SJSA1 (cell line): ENCODE measurements at regions not wholly inside any gene's neighbourhood (a gene's known extent, or its start where the extent isn't known, plus 50 kb on each side); places are given as distances from the start of the nearest gene placed in this dataset.

Source experiments
- DNase-seq, 2 experiments: peaks; one replicate each; pipeline ENCODE4 v3.0.0-alpha.2; 2015 to 2020; ENCODE audit warnings: low spot score in 2 of 2, low read depth in 1 of 2
- H3K27ac ChIP-seq: fragments of 250-450 bp; sonication (Bioruptor Pico); 2 replicates; pipeline ENCODE4 v1.5.1; 2020; ENCODE audit warnings: mild to moderate bottlenecking, moderate library complexity
- H3K27me3 ChIP-seq: fragments of 250-450 bp; sonication (Bioruptor Pico); replicated peaks from 2 replicates; pipeline ENCODE4 v1.5.1; 2020; ENCODE audit warnings: mild to moderate bottlenecking, moderate library complexity
- H3K36me3 ChIP-seq: fragments of 250-450 bp; sonication (Bioruptor Pico); 2 replicates; pipeline ENCODE4 v1.5.1; 2020; ENCODE audit warnings: mild to moderate bottlenecking
- H3K4me1 ChIP-seq: fragments of 250-450 bp; sonication (Bioruptor Pico); replicated peaks from 2 replicates; pipeline ENCODE4 v1.6.1; 2021; ENCODE audit warnings: mild to moderate bottlenecking
- H3K4me3 ChIP-seq: fragments of 250-450 bp; sonication (Bioruptor Pico); 2 replicates; pipeline ENCODE4 v1.5.1; 2020; ENCODE audit warnings: mild to moderate bottlenecking
- H3K9me3 ChIP-seq: fragments of 250-450 bp; sonication (Bioruptor Pico); replicated peaks from 2 replicates; pipeline ENCODE4 v1.5.1; 2020; ENCODE audit warnings: mild to moderate bottlenecking

GRCh38 chr3:144770281-144770680 lies 798.7 kb downstream of the DIPK2A start:
- Histone ChIP-seq H3K9me3 (no peaks in the 10 kb centered on the region), H3K4me3 (no peak overlapping the region), H3K4me1 (no peaks in the 10 kb centered on the region), H3K36me3 (no peaks in the 10 kb centered on the region), H3K27ac (no peak overlapping the region), H3K27me3 (no peaks in the 10 kb centered on the region)
- DNase-seq, result no peak

GRCh38 chr3:144770915-144771351 lies 799.3 kb downstream of the DIPK2A start:
- Histone ChIP-seq H3K36me3 (no peaks in the 10 kb centered on the region), H3K27ac (no peak overlapping the region), H3K4me3 (no peak overlapping the region), H3K4me1 (no peaks in the 10 kb centered on the region), H3K9me3 (no peaks in the 10 kb centered on the region), H3K27me3 (no peaks in the 10 kb centered on the region)
- peak in 1 of 2 experiments; percentile 2 for DNase-seq

- no peaks in the 10 kb centered on the region for H3K36me3 ChIP-seq
- no peaks in the 10 kb centered on the region for H3K27me3 ChIP-seq
- DNase-seq, result no peak
- H3K4me3 ChIP-seq, result no peak overlapping the region
- H3K4me1 ChIP-seq, result no peaks in the 10 kb centered on the region
- no peaks in the 10 kb centered on the region for H3K9me3 ChIP-seq
- no peak overlapping the region for H3K27ac ChIP-seq
These were observed 799.8 kb downstream of the DIPK2A start for GRCh38 chr3:144771381-144771870.

GRCh38 chr3:144772372-144772771 lies 800.7 kb downstream of the DIPK2A start:
- Histone ChIP-seq H3K36me3 (no peaks in the 10 kb centered on the region), H3K4me3 (no peak overlapping the region), H3K4me1 (no peaks in the 10 kb centered on the region), H3K9me3 (no peaks in the 10 kb centered on the region), H3K27me3 (no peaks in the 10 kb centered on the region), H3K27ac (no peak overlapping the region)
- no peak for DNase-seq

- no peak overlapping the region for H3K4me3 ChIP-seq
- no peak overlapping the region for H3K27ac ChIP-seq
- DNase-seq, result no peak
These were observed 801.7 kb downstream of the DIPK2A start for GRCh38 chr3:144773350-144773749.

GRCh38 chr3:144774897-144775296 lies 803.3 kb downstream of the DIPK2A start:
- DNase-seq, result no peak
- Histone ChIP-seq H3K36me3 (no peaks in the 10 kb centered on the region), H3K4me3 (no peak overlapping the region), H3K4me1 (no peaks in the 10 kb centered on the region), H3K9me3 (no peaks in the 10 kb centered on the region), H3K27ac (no peak overlapping the region), H3K27me3 (no peaks in the 10 kb centered on the region)

More at GRCh38 chr3:144773350-144773749, 801.7 kb downstream of the DIPK2A start:
- Histone ChIP-seq H3K4me1 (no peaks in the 10 kb centered on the region), H3K9me3 (no peaks in the 10 kb centered on the region), H3K36me3 (no peaks in the 10 kb centered on the region), H3K27me3 (no peaks in the 10 kb centered on the region)

GRCh38 chr3:144775551-144775950 lies 803.9 kb downstream of the DIPK2A start:
- Histone ChIP-seq H3K4me3 (no peak overlapping the region), H3K36me3 (no peaks in the 10 kb centered on the region), H3K9me3 (no peaks in the 10 kb centered on the region), H3K4me1 (no peaks in the 10 kb centered on the region), H3K27me3 (no peaks in the 10 kb centered on the region), H3K27ac (no peak overlapping the region)
- DNase-seq, result no peak

GRCh38 chr3:144777906-144778305 lies 806.3 kb downstream of the DIPK2A start:
- DNase-seq, result no peak
- Histone ChIP-seq H3K9me3 (no peaks in the 10 kb centered on the region), H3K4me3 (no peak overlapping the region), H3K27me3 (no peaks in the 10 kb centered on the region), H3K4me1 (no peaks in the 10 kb centered on the region), H3K36me3 (no peaks in the 10 kb centered on the region), H3K27ac (no peak overlapping the region)

GRCh38 chr3:144791034-144791433 lies 819.4 kb downstream of the DIPK2A start:
- no peak overlapping the region for H3K27ac ChIP-seq
- H3K4me3 ChIP-seq, result no peak overlapping the region
- no peaks in the 10 kb centered on the region for H3K9me3 ChIP-seq
- H3K36me3 ChIP-seq, result no peaks in the 10 kb centered on the region
- no peaks in the 10 kb centered on the region for H3K27me3 ChIP-seq
- no peaks in the 10 kb centered on the region for H3K4me1 ChIP-seq
- no peak for DNase-seq

GRCh38 chr3:144801890-144802289 lies 830.3 kb downstream of the DIPK2A start:
- Histone ChIP-seq H3K9me3 (no peaks in the 10 kb centered on the region), H3K36me3 (no peaks in the 10 kb centered on the region), H3K27ac (no peak overlapping the region), H3K4me1 (no peaks in the 10 kb centered on the region), H3K4me3 (no peak overlapping the region), H3K27me3 (no peaks in the 10 kb centered on the region)
- DNase-seq, result no peak

GRCh38 chr3:144809380-144809779 lies 837.8 kb downstream of the DIPK2A start:
- no peaks in the 10 kb centered on the region for H3K9me3 ChIP-seq
- no peaks in the 10 kb centered on the region for H3K4me1 ChIP-seq
- H3K36me3 ChIP-seq, result no peaks in the 10 kb centered on the region
- H3K4me3 ChIP-seq, result no peak overlapping the region
- H3K27ac ChIP-seq, result no peak overlapping the region
- DNase-seq, result no peak
- no peaks in the 10 kb centered on the region for H3K27me3 ChIP-seq

GRCh38 chr3:144810160-144810559 lies 838.5 kb downstream of the DIPK2A start:
- Histone ChIP-seq H3K27ac (no peak overlapping the region), H3K4me3 (no peak overlapping the region), H3K9me3 (no peaks in the 10 kb centered on the region), H3K27me3 (no peaks in the 10 kb centered on the region), H3K36me3 (no peaks in the 10 kb centered on the region), H3K4me1 (no peaks in the 10 kb centered on the region)
- no peak for DNase-seq

GRCh38 chr3:144815655-144816054 lies 844.0 kb downstream of the DIPK2A start:
- H3K27ac ChIP-seq, result no peak overlapping the region
- no peaks in the 10 kb centered on the region for H3K4me1 ChIP-seq
- DNase-seq, result no peak
- no peaks in the 10 kb centered on the region for H3K36me3 ChIP-seq
- H3K9me3 ChIP-seq, result no peaks in the 10 kb centered on the region
- no peak overlapping the region for H3K4me3 ChIP-seq
- no peaks in the 10 kb centered on the region for H3K27me3 ChIP-seq

- no peak overlapping the region for H3K4me3 ChIP-seq
- H3K9me3 ChIP-seq, result no peaks in the 10 kb centered on the region
- H3K27me3 ChIP-seq, result no peaks in the 10 kb centered on the region
- H3K27ac ChIP-seq, result no peak overlapping the region
- DNase-seq, result no peak
- H3K36me3 ChIP-seq, result no peaks in the 10 kb centered on the region
- H3K4me1 ChIP-seq, result no peaks in the 10 kb centered on the region
These were observed 844.7 kb downstream of the DIPK2A start for GRCh38 chr3:144816323-144816722.

GRCh38 chr3:144818973-144819372 lies 847.4 kb downstream of the DIPK2A start:
- Histone ChIP-seq H3K4me1 (no peaks in the 10 kb centered on the region), H3K27me3 (no peaks in the 10 kb centered on the region), H3K4me3 (no peak overlapping the region), H3K9me3 (no peaks in the 10 kb centered on the region), H3K36me3 (no peaks in the 10 kb centered on the region), H3K27ac (no peak overlapping the region)
- DNase-seq, result no peak
